GM12864 (cell line): ENCODE measurements at regions not wholly inside any gene's neighbourhood (a gene's known extent, or its start where the extent isn't known, plus 50 kb on each side); places are given as distances from the start of the nearest gene placed in this dataset.

Source experiments
- DNase-seq: peaks from one replicate; pipeline ENCODE4 v3.0.0-alpha.2; 2011; ENCODE audit warnings: low read depth
- H3K4me3 ChIP-seq: 2 replicates; pipeline ENCODE4 v1.5.1; 2011; ENCODE audit warnings: mild to moderate bottlenecking, low read depth, low read length, control low read depth
- CTCF ChIP-seq: IDR thresholded peaks from 2 replicates; pipeline ENCODE4 v1.5.1; 2011; ENCODE audit warnings: low read depth, mild to moderate bottlenecking, moderate library complexity, low read length, control low read depth, inconsistent platforms; ENCODE audit errors: missing control alignments

DNA sequence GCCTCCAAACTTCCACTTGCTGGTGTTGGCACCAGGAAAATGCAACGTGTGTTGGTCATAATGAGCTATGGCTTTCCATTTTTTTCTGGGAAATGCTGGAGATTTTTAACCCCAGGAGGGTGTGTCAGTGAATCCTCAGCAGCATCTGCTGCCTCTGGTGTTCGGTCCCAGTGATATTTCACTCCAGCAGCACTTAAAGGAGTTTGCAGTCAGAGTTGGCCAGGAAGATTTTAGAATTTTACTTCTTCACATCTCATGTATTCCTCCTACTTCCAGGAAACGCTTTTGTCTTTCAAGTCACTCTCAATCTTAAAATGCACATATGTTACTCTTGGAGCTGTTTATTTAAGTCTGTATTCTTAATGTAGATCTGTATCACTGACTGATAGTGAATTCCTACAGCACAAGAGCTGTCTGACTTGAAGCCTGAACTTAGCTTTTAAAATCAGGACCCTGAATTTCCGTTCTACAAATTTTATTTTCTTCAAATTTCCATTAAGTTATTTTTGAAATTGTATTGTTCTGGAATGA is 903.4 kb upstream of the SLC10A2 start:
- DNase-seq = no peak
- TF ChIP-seq CTCF = no peak
- no peak overlapping the region for H3K4me3 ChIP-seq

DNA sequence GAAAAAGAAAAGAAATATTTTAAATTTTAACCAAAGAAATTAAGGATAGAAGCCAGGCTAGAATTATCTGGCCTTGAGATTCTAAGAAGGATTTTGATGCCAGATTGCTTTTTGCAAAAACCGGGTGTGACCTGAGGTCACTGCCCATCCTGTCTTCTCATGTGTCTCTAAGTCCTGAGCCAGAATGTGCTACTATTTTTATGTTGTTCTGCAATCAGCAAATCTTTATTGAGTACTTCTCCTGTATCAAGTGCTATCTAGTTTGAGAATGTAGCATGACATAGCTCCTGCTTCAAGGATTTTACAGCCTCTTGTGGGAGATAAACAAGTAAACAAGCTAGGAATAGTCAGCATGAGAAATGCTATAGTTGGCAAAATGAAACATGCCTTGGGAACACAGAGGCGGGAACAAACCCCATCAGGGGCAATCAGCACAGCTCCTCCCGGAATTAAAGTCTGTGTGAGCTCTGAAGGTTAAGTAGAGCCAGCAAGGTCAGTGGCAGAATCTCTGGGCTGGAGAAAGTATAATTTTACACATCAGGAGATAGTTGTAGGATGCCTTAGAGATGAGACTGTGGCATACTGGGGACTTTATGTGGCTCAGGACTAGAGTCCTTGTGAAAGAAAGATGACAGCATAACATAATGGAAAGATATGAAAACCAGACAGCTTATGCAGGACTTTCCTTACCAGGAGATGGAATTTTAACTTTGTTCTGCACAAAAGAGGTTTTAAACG is 899.5 kb upstream of the SLC10A2 start:
- no peak for TF ChIP-seq CTCF
- DNase-seq = no peak
- H3K4me3 ChIP-seq = no peak overlapping the region

- DNase-seq = no peak
- TF ChIP-seq CTCF = no peak
- no peak overlapping the region for H3K4me3 ChIP-seq
These were observed 895.6 kb upstream of the SLC10A2 start for GRCh38 chr13:103961784-103962183.

- H3K4me3 ChIP-seq = no peak overlapping the region
These were observed 894.9 kb upstream of the SLC10A2 start for GRCh38 chr13:103961129-103961528.

DNA sequence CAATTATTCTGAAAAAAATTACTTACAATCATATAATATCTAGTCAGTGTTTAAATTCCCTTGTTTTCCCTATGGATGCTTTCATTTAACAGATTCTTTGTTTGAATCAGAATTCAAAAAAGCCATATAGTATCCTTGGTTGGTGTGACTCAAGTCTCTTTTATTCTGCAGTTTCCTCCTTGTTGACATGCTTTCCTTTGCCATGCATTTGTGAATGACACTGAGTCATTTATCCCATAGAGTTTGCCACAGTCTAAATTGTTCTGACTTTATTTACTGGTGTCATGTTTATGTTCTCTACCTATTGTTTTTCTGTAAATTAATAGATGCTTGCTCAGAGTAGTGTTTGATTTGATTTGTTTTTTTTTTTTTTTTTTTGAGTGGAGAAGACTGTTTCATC is 893.8 kb upstream of the SLC10A2 start:
- no peak for TF ChIP-seq CTCF
- no peak overlapping the region for H3K4me3 ChIP-seq
- no peak for DNase-seq

More at GRCh38 chr13:103961129-103961528, 894.9 kb upstream of the SLC10A2 start:
- DNase-seq = no peak
- no peak for TF ChIP-seq CTCF

DNA sequence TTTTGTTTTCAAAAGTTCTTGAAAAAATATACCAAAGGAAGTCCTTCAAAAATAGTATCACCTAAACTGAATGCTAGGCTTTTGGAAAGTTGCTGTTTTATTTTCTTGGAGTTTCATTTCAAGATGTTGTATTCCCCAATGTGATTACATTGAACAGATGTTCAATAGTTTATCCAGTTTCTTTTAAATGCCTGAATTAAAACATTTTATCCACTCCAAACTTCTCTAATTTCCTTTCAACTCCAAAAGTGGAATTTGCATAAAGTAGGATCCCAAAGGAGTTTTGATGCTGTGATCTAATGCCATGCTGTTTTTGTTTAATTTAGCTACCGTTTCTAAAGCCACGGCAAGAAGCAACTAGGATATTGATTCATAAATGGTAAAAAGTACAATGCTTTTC is 892.5 kb upstream of the SLC10A2 start:
- no peak overlapping the region for H3K4me3 ChIP-seq
- no peak for DNase-seq
- TF ChIP-seq CTCF = no peak

- no peak overlapping the region for H3K4me3 ChIP-seq
- DNase-seq = no peak
- no peak for TF ChIP-seq CTCF
These were observed 891.7 kb upstream of the SLC10A2 start for GRCh38 chr13:103957939-103958338.
